Dendritic cell treated with granulocyte-macrophage colony-stimulating factor and Interleukin-4, amounts not matched to agents 40 ng/mL and 50 ng/mL, for 4 days (primary cell): ENCODE measurements at regions not wholly inside any gene's neighbourhood (a gene's known extent, or its start where the extent isn't known, plus 50 kb on each side); places are given as distances from the start of the nearest gene placed in this dataset.

Experiments
- H3K27ac Mint-ChIP-seq: one replicate; pipeline ENCODE4 v1.8.0; 2022; ENCODE audit warnings: mild to moderate bottlenecking, mixed read lengths
- H3K27me3 Mint-ChIP-seq: one replicate; pipeline ENCODE4 v1.8.0; 2022; ENCODE audit warnings: mild to moderate bottlenecking, mixed read lengths
- H3K36me3 Mint-ChIP-seq: one replicate; pipeline ENCODE4 v1.8.0; 2022; ENCODE audit warnings: low read depth, mixed read lengths
- H3K4me1 Mint-ChIP-seq: one replicate; pipeline ENCODE4 v1.8.0; 2022; ENCODE audit warnings: low read depth, mixed read lengths
- H3K4me3 Mint-ChIP-seq: one replicate; pipeline ENCODE4 v1.8.0; 2022; ENCODE audit warnings: mild to moderate bottlenecking, moderate library complexity, mixed read lengths
- H3K9me3 Mint-ChIP-seq: one replicate; pipeline ENCODE4 v1.8.0; 2022; ENCODE audit warnings: mixed read lengths
- intact Hi-C: fragments of 100-400 bp; cut with micrococcal nuclease; formaldehyde crosslinking; loops from one replicate; pipeline ENCODE4 v1.15.0; 2022

DNA sequence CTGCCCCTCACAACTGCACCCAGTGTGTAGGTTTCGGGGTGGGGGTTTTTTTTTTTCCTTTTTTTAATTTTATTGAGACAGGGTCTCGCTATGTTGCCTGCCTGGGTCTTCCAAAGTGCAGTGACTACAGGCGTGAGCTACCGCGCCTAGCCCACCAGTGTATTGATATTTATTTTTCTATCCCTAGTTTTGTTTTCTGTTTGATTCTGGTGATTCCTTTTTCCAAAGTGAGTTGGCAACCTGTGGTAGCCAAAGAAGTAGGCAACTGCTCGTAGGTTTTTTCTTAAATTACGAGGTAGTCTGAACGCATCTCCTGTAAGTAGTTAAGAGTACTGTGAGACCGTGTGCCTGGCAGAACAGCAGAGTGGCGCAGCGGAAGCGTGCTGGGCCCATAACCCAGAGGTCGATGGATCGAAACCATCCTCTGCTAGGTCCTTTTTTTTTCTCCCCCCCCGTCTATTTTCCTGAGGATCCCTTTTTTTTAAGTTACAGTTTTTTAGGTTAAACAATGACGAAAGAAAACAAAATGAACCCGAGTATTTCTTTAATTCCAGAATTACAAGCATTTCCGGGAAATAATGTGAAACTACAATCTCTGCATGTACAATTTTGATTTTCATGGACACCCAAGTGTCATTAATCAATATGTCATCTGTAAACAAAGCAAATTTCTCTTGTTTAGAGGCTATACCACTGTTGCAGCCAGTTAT lies 78.7 kb upstream of the BTN3A2 start:
- Mint-ChIP-seq H3K27ac (peak overlapping the region; percentile 98), H3K27me3 (peaks cover 1% of the 10 kb centered on the region), H3K4me3 (peak overlapping the region; percentile 77), H3K4me1 (peaks cover 17% of the 10 kb centered on the region), H3K36me3 (peaks cover 18% of the 10 kb centered on the region), H3K9me3 (peaks cover 20% of the 10 kb centered on the region)
- intact Hi-C loops, result no loop called here

DNA sequence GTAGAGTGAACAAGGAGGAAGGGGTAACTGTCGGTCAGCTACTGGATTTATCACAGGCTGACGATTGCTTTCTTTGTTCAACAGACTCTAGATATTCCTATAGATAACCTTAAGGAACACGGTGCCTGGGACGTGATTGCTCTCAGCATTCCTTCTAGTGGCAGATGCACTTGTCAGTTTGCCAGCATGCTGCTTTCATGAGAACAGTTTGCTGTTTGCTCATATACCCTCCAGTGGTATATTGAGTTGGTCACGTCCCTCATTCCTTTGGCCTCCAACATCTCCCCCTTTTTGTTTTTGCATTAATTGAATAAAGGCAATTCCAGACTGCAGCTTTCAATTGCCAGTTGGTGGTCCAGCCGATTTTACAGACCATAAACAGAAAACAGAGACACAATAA lies 76.8 kb upstream of the BTN3A2 start:
- Mint-ChIP-seq H3K4me1 (peaks cover 6% of the 10 kb centered on the region), H3K4me3 (no peak overlapping the region), H3K9me3 (peaks cover 20% of the 10 kb centered on the region), H3K36me3 (peaks cover 16% of the 10 kb centered on the region), H3K27ac (no peak overlapping the region), H3K27me3 (peaks cover 4% of the 10 kb centered on the region)
- intact Hi-C loops, result no loop called here

DNA sequence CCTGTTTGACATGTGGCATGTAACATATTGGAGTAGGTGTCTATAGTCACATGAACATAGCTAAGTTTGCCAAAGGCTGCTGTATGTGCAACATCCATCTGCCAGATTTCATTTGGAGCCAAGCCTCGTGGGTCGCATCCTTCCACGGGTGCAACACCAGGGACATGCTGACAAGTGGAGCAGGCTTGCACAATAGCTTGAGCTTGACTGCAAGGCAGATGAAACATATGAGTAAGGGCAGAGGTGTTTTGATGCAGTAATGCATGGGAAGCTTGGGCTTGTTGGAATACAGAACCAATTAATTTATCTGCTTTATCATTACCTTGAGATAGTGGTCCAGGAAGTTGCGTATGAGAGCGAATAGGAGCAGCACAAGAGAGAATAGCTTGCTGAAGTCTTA lies 74.1 kb upstream of the BTN3A2 start:
- Mint-ChIP-seq H3K36me3 (peaks cover 6% of the 10 kb centered on the region), H3K4me1 (peaks cover 16% of the 10 kb centered on the region), H3K27ac (no peak overlapping the region), H3K9me3 (peaks cover 20% of the 10 kb centered on the region), H3K4me3 (no peak overlapping the region), H3K27me3 (peaks cover 4% of the 10 kb centered on the region)
- intact Hi-C loops, result no loop called here

DNA sequence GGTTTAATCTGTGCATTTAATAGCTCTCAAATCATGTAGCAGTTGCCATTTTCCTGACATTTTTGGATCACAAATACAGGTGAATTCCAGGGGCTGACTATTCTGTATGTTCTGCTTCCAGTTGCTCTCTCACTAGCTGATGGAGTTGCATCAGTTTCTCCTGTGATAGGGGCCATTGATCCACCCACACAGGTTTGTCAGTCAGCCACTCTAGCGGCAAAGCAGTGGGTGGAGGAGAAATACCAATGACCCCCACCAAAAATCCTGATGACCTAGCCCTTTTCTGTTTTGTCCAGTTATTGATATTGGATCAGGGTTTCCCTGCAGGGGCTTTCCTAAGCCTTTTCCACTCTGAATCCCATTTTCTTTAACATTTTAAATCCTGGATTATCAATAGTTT lies 72.3 kb upstream of the BTN3A2 start:
- H3K9me3 Mint-ChIP-seq, result peaks cover 17% of the 10 kb centered on the region
- no peak overlapping the region for H3K27ac Mint-ChIP-seq
- H3K4me1 Mint-ChIP-seq, result peaks cover 22% of the 10 kb centered on the region
- no peaks in the 10 kb centered on the region for H3K36me3 Mint-ChIP-seq
- no peak overlapping the region for H3K4me3 Mint-ChIP-seq
- intact Hi-C loops, result no loop called here
- H3K27me3 Mint-ChIP-seq, result peaks cover 4% of the 10 kb centered on the region

DNA sequence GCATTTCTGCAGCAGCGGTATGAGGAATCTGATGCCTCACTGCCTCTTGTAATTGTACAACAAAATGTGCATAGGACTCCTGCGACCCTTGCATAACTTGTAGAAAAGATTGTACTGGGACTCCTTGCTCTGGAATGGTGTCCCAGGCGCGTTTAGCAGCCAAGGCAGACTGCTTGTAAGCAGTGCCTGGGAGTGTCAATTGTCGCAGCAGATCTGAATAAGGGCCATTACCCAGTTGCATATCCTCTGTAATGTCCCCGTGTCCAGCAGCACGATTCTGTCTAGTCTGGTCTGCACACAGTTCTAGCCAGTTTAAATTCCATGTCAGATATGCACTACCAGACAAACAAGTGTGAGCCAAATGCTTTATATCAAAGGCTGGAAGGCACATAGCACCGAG lies 70.7 kb upstream of the BTN3A2 start:
- peaks cover 22% of the 10 kb centered on the region for H3K4me1 Mint-ChIP-seq
- H3K36me3 Mint-ChIP-seq, result no peaks in the 10 kb centered on the region
- H3K27ac Mint-ChIP-seq, result no peak overlapping the region
- peaks cover 1% of the 10 kb centered on the region for H3K9me3 Mint-ChIP-seq
- peaks cover 4% of the 10 kb centered on the region for H3K27me3 Mint-ChIP-seq
- intact Hi-C loops, result no loop called here
- no peak overlapping the region for H3K4me3 Mint-ChIP-seq

DNA sequence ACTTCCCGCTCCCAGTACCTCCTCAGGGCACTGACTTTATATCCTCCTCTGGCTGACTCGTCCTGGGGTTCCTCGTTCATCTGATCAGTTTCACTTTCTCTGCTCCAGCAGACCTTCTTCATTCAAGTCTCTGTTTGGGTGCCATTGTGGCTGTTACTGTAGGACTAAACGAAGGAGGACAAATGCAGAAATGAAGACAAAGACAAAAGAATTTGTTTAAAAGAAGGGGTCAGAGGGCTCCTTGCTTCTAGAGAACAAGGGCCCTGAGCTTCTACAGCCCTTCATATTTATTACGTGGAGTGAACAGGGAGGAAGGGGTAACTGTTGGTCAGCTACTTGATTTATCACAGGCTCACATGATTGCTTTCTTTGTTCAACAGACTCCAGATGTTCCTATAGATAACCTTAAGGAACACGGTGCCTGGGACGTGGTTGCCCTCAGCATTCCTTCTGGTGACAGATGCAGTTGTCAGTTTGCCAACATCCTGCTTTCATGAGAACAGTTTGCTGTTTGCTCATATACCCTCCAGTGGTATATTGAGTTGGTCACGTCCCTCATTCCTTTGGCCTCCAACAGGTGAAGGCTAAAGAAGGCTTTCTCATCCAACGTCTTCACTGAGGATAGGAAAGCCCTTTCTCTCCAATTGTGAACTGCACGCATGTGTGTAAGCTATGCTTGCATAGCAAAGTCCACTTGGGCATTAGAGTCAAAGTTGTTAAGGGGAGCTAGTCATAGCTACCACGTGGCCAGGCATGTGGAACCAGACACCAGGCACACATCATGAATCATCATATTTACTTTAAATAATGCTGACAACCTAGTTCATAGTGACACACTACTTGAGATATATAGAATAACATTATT lies 69.1 kb upstream of the BTN3A2 start:
- H3K9me3 Mint-ChIP-seq, result no peaks in the 10 kb centered on the region
- H3K4me3 Mint-ChIP-seq, result peak overlapping the region; percentile 55
- peaks cover 3% of the 10 kb centered on the region for H3K27me3 Mint-ChIP-seq

DNA sequence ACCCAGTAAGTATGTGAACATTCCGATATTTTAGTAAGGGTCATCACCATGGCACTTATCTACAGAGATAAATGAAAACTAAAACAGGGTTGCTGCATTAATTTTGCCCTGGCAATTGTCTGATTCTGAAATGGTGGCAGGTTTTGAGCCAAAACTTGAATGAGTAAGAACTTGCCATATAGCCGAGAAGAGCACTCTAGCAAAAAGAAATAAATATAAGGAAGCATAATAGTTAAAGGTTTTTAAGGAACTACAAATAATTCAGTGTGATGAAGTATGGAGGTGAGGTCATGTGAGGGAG lies 68.5 kb upstream of the BTN3A2 start:
- Mint-ChIP-seq H3K9me3 (no peaks in the 10 kb centered on the region), H3K36me3 (no peaks in the 10 kb centered on the region), H3K4me1 (peaks cover 22% of the 10 kb centered on the region), H3K27me3 (peaks cover 3% of the 10 kb centered on the region), H3K4me3 (no peak overlapping the region), H3K27ac (peak overlapping the region; percentile 3)
- intact Hi-C loops, result no loop called here

More for the DNA sequence above, 69.1 kb upstream of the BTN3A2 start:
- Mint-ChIP-seq H3K27ac (peak overlapping the region; percentile 81), H3K36me3 (no peaks in the 10 kb centered on the region), H3K4me1 (peaks cover 22% of the 10 kb centered on the region)
- intact Hi-C loops, result no loop called here

DNA sequence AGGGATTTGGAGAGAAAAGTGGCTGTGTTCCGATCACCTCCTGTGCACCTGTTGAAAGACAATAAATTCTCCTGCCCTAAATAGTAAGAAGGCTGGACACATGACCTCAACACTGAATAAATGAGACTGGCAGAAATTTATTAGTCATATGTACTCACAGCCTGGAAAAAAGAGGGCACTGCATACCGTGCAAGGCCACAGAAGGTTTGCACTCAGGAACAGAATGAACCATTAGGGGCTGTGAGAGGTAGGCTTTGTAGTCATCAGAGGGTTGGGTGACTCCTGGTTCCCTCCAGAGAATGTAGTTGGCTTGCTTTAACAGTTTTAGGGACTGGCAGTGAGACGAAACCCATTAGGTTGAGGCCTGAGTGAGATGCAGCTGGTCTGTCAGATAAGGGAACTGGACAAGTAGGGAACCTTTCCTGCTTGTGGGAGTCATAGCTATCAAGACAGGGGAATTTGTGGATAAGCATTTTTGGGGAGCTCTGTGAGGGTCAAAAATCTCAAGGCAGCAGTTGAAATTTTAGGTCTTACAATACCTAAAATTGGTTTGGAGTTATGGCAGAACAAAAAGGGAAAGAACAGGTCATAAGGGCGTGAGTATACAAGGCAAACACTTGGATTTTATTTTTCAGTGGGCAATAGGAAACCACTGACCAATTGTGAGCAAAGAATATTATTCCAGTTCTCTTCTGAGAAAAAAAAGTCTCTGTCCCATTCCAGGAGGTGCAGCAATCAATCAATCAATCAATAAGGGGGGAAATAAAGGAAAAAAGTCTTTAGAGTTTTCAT lies 67.9 kb upstream of the BTN3A2 start:
- intact Hi-C loops, result no loop called here
- Mint-ChIP-seq H3K4me1 (peaks cover 22% of the 10 kb centered on the region), H3K27ac (peak overlapping the region; percentile 3), H3K9me3 (no peaks in the 10 kb centered on the region), H3K4me3 (no peak overlapping the region), H3K36me3 (no peaks in the 10 kb centered on the region), H3K27me3 (peaks cover 3% of the 10 kb centered on the region)

DNA sequence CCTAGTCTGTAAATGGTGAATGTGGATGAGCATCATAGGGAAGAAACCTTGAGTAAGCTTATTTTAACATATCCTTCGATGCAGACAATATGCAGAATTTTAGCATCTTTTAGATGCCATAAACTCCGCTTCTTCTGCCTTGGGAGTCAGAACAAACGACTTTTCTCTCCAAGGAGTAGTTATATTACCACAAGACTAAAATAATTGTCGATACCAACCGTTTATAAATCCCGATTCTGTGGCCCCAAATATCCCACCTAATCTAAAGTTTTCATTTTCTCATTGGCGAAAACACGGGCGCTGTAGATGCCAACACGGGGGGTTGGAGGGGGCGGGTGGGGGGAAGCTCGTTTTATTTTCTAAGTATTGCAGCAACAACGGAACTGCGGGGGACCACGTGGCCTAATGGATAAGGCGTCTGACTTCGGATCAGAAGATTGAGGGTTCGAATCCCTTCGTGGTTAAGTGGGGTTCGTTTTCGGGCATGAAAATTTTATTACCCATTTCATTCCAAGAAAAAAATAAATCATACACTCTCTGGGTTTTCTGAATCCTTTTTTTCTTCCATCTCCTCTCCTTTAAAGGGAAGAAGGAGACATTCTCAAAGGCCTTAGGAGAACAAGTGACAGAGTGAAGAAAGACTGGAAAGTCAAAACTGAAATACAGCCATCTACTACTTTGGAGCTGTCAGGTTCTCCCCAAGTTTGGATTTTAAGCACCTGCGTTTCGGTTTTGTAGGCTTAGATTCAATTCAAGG lies 65.5 kb upstream of the BTN3A2 start:
- H3K27me3 Mint-ChIP-seq, result no peaks in the 10 kb centered on the region
- peaks cover 29% of the 10 kb centered on the region for H3K4me1 Mint-ChIP-seq
- H3K9me3 Mint-ChIP-seq, result no peaks in the 10 kb centered on the region
- H3K27ac Mint-ChIP-seq, result no peak overlapping the region
- intact Hi-C loops, result no loop called here
- H3K36me3 Mint-ChIP-seq, result peaks cover 2% of the 10 kb centered on the region
- H3K4me3 Mint-ChIP-seq, result no peak overlapping the region

DNA sequence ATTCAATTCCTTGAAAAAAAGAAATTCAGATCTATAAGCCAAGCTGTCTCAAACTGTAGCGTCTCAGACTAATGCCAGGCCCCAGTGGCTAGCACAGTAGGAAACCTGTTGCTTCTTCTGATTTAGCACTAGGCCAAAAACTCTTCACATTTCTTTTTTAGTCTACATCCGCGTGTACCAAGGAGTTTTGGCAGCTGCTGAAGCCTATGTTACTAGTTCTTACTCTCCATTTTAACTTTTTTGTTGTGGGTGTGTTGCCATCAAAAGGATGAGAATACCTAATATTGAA lies 65.0 kb upstream of the BTN3A2 start:
- Mint-ChIP-seq H3K9me3 (no peaks in the 10 kb centered on the region), H3K4me1 (peaks cover 35% of the 10 kb centered on the region), H3K27ac (no peak overlapping the region), H3K27me3 (no peaks in the 10 kb centered on the region), H3K36me3 (peaks cover 7% of the 10 kb centered on the region), H3K4me3 (no peak overlapping the region)
- intact Hi-C loops, result no loop called here

DNA sequence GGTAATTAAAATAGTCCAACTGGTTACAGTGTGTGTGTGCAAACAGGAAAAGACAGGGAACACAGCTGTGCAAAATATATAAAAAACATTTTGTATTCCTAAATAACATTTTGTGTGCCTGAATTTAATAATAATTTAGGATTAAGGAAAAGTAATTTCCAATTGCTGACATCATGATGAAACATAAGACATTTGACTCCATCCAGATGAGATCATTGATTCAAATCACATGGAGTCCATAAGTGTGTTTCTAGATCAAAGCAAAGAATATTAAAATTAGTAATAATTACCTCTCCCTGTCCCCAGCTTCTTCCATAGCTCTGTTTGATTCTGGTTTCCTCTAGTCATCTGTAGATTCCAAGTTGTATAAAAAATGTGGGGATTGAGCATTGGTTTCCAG lies 64.6 kb upstream of the BTN3A2 start:
- Mint-ChIP-seq H3K9me3 (no peaks in the 10 kb centered on the region), H3K4me3 (no peak overlapping the region), H3K27ac (no peak overlapping the region), H3K27me3 (no peaks in the 10 kb centered on the region), H3K4me1 (peaks cover 33% of the 10 kb centered on the region), H3K36me3 (peaks cover 10% of the 10 kb centered on the region)
- intact Hi-C loops, result no loop called here

DNA sequence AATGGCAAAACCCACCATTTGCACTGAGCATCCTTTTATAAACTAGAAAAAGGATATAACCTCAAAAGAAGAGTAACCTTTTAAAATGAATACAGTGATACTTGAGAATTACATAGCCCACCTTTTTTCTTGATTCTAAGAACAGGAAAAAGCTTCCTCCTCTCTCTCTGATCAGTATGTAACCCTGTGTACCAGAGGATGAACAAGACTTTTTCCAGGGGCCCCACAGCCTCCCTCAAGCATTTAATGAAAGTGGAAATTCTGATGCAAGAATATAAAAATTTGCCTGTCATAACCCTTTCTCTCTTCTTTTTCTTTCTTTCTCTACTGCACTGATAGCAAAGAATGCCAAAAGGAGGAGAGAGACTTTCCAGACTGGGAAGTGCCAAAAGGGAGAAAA lies 64.2 kb upstream of the BTN3A2 start:
- intact Hi-C loops, result no loop called here
- peaks cover 10% of the 10 kb centered on the region for H3K36me3 Mint-ChIP-seq
- no peak overlapping the region for H3K4me3 Mint-ChIP-seq
- H3K4me1 Mint-ChIP-seq, result peaks cover 31% of the 10 kb centered on the region
- no peaks in the 10 kb centered on the region for H3K27me3 Mint-ChIP-seq
- no peaks in the 10 kb centered on the region for H3K9me3 Mint-ChIP-seq
- no peak overlapping the region for H3K27ac Mint-ChIP-seq

DNA sequence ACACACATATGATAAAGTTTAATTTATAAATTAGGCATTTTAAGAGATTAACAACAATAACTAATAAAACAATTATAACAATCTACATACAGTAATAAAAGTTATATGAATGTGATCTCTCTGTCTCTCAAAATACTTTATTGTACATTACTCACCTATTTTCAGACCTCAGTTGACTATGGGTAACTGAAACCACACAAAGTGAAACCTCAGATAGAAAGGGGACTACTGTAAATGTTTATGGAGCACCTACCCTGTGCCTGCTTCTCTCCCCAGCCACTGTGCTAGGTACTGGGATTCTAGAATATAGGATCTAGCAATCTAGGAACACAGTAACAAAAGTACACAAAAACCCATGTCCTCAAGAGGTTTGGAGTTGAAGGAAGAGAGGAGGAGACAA lies 63.4 kb upstream of the BTN3A2 start:
- H3K36me3 Mint-ChIP-seq, result peaks cover 10% of the 10 kb centered on the region
- no peaks in the 10 kb centered on the region for H3K27me3 Mint-ChIP-seq
- H3K27ac Mint-ChIP-seq, result no peak overlapping the region
- peaks cover 25% of the 10 kb centered on the region for H3K4me1 Mint-ChIP-seq
- intact Hi-C loops, result no loop called here
- H3K4me3 Mint-ChIP-seq, result no peak overlapping the region
- no peaks in the 10 kb centered on the region for H3K9me3 Mint-ChIP-seq
